ENCODE measurements at regions not wholly inside any gene's neighbourhood (a gene's known extent, or its start where the extent isn't known, plus 50 kb on each side); places are given as distances from the start of the nearest gene placed in this dataset.

- Histone ChIP-seq H4K20me1 (replicated peaks; ENCODE audit: control insufficient read depth, insufficient read depth, low read length) (no peaks in the 10 kb centered on the region), H3K4me3 (no peak overlapping the region), H3K9me1 (ENCODE audit: control insufficient read depth, insufficient read depth, low read length) (no peaks in the 10 kb centered on the region), H3K36me3 (ENCODE audit: control insufficient read depth, insufficient read depth, low read length) (no peaks in the 10 kb centered on the region), H3K9me3 (replicated peaks; ENCODE audit: control insufficient read depth, insufficient read depth, low read depth, low read length) (no peaks in the 10 kb centered on the region), H3K79me2 (ENCODE audit: control insufficient read depth, insufficient read depth, low read length) (no peaks in the 10 kb centered on the region), H3K9ac (ENCODE audit: insufficient read depth in 1 of 2, low read depth in 2 of 2, low read length in 2 of 2) (no peak overlapping the region), H2AFZ (ENCODE audit: low read depth, low read length) (no peak overlapping the region), H3K4me2 (ENCODE audit: insufficient read depth, low read length) (no peak overlapping the region), H3K4me1 (replicated peaks in 1 of 2; ENCODE audit: control insufficient read depth in 2 of 2, insufficient read depth in 2 of 2, low read length in 2 of 2) (no peaks in the 10 kb centered on the region), H3K27ac (ENCODE audit: extremely low read depth, low read depth, low read length) (no peak overlapping the region), H3K27me3 (ENCODE audit: control insufficient read depth in 2 of 2, insufficient read depth in 2 of 2, low read length in 2 of 2) (no peaks in the 10 kb centered on the region)
- BruUV-seq (replicated peaks), result no TSS peak
- WGBS (ENCODE audit: insufficient coverage, low coverage, missing lambda C conversion rate), result 0% methylated on average over 4 of the region's 5 CpGs
- in situ Hi-C loops (cut with MboI), result no loop called here
- POLR2A ChIA-PET, result no interaction called here
- intact Hi-C loops (cut with micrococcal nuclease), result no loop called here
- FAIRE-seq (no peak), DNase-seq (ENCODE audit: extremely low read depth in 1 of 4, low spot score in 3 of 4) (no peak), ATAC-seq (no peak)
- CTCF ChIA-PET (ENCODE audit: low intra/inter-chr PET ratio), result no interaction called here
- TF ChIP-seq FOXJ2 (tag; IDR thresholded peaks at IDR 0.05) (no peak), KDM2B (CRISPR knock-in tag; IDR thresholded peaks at IDR 0.05) (no peak), ZNF347 (CRISPR knock-in tag; IDR thresholded peaks at IDR 0.05; ENCODE audit: low read depth) (no peak), CHD1 (IDR thresholded peaks at IDR 0.05; ENCODE audit: low read length) (no peak), RBM15 (IDR thresholded peaks at IDR 0.05; ENCODE audit: insufficient read depth, low read length) (no peak), TRIM25 (IDR thresholded peaks at IDR 0.05; ENCODE audit: borderline replicate concordance) (no peak), NUFIP1 (IDR thresholded peaks at IDR 0.05; ENCODE audit: partially characterized antibody) (no peak)
Observed at GRCh38 chr9:16314476-16314875, 556.0 kb downstream of the BNC2 start.

Data from K562 (cell line).